HepG2 (cell line): ENCODE measurements at regions not wholly inside any gene's neighbourhood (a gene's known extent, or its start where the extent isn't known, plus 50 kb on each side); places are given as distances from the start of the nearest gene placed in this dataset.

Source experiments
- RBM39 ChIP-seq: fragments of 200-400 bp; formaldehyde crosslinking; IDR thresholded peaks from one replicate; pipeline ENCODE4 v1.6.1; 2018; ENCODE audit warnings: antibody characterized with exemption, mild to moderate bottlenecking, low read depth, low read length; ENCODE audit not compliant: poor library complexity, severe bottlenecking
- TCF12 ChIP-seq, 2 experiments: fragments of 450-650 bp in 1 of 2; sonication (generic) in 1 of 2; formaldehyde crosslinking in 1 of 2; IDR thresholded peaks; 2 replicates each; pipeline versions ENCODE4 v1.6.1 to v1.8.0; 2017 to 2022; ENCODE audit warnings: antibody characterized with exemption in 1 of 2, mild to moderate bottlenecking in 1 of 2, missing genetic modification reagents in 1 of 2, moderate library complexity in 1 of 2
- ZSCAN5A ChIP-seq: sonication (generic); formaldehyde crosslinking; IDR thresholded peaks from 2 replicates; pipeline ENCODE4 v1.8.0; 2022; ENCODE audit warnings: mild to moderate bottlenecking, missing genetic modification reagents, borderline replicate concordance

DNA sequence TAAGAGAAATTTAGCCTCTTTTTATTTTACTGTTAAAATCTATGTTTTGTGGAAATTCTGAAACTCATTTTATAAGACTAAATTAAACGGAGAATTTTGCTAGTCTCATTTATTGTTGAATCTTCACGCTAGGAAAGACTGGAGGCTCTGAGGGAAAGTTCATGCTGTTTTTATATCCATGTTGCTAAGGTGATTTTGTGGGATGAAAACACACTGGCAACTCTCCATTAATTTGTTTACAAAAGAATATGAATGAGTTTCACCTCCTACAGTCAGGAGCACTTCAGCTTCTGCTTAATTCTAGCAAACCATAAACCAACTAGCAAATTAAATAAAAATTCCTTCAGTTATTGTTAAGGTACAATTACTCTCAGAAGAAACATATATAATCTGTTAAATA is 195.4 kb downstream of the RAP2B start:
- TF ChIP-seq ZSCAN5A = no peak
- no peak for TF ChIP-seq TCF12 (IDR thresholded peaks at IDR 0.05)
- TF ChIP-seq TCF12 (CRISPR knock-in tag; IDR thresholded peaks at IDR 0.05) = no peak
- TF ChIP-seq RBM39 = no peak
